Spleen (tissue), 7 donors: ENCODE measurements at regions not wholly inside any gene's neighbourhood (a gene's known extent, or its start where the extent isn't known, plus 50 kb on each side); places are given as distances from the start of the nearest gene placed in this dataset.
"Not testable (repeated sequence)": the region's sequence is repeated elsewhere in the genome, so short reads cannot be mapped to it uniquely, and the experiment has no call there.

Source experiments
- POLR2AphosphoS5 ChIP-seq, 3 donors: sonication (generic); formaldehyde crosslinking; IDR thresholded peaks; one replicate each; pipeline ENCODE4 v1.5.1; 2017; ENCODE audit warnings: antibody characterized with exemption in 3 of 3
- TF ChIP-seq, protein P1 (sequence below), 11 experiments: fragments of 200-600 bp in 7 of 11; fragments of 450-650 bp in 4 of 11; sonication (generic) in 4 of 11; IDR thresholded peaks in 8 of 11; conservative IDR thresholded peaks in 3 of 11; 1 replicate in 7 of 11; 2 replicates in 4 of 11; pipeline versions ENCODE4 v1.4.0 to v1.8.0; 2016 to 2021; ENCODE audit warnings: antibody characterized with exemption in 11 of 11, inconsistent platforms in 4 of 11, mild to moderate bottlenecking in 1 of 11
- donor health status: DM: no; HTN: no; CAD: no; lungs with moderate emphysema.
- donor health status: DM: no; HTN: no; CAD: no.
- donor health status: DM: no; HTN: no; CAD: no.

DNA sequence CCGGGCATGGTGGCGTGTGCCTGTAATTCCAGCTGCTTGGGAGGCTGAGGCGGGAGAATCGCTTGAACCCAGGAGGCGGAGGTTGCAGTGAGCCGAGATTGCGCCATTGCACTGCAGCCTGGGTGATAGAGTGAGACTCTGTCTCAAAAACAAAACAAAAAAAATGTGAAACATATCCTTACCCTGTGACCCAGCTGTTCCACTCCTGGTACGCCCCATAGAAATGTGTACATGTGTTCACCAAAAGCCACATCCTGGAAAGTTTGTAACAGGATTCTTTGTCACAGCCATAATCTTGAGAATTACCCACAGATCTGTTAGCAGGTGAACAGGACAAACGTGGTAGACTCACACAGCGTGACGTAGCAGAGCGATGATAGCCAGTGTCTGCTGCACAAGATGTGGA, 71.2 kb upstream of the RFLNA start:
- not testable (repeated sequence) for TF ChIP-seq POLR2AphosphoS5 (IDR thresholded peaks at IDR 0.05)
- TF ChIP-seq, protein P1, sequence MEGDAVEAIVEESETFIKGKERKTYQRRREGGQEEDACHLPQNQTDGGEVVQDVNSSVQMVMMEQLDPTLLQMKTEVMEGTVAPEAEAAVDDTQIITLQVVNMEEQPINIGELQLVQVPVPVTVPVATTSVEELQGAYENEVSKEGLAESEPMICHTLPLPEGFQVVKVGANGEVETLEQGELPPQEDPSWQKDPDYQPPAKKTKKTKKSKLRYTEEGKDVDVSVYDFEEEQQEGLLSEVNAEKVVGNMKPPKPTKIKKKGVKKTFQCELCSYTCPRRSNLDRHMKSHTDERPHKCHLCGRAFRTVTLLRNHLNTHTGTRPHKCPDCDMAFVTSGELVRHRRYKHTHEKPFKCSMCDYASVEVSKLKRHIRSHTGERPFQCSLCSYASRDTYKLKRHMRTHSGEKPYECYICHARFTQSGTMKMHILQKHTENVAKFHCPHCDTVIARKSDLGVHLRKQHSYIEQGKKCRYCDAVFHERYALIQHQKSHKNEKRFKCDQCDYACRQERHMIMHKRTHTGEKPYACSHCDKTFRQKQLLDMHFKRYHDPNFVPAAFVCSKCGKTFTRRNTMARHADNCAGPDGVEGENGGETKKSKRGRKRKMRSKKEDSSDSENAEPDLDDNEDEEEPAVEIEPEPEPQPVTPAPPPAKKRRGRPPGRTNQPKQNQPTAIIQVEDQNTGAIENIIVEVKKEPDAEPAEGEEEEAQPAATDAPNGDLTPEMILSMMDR (IDR thresholded peaks at IDR 0.05 in 8 of 11, conservative IDR thresholded peaks at IDR 0.05 in 3 of 11), result not testable (repeated sequence)
